Skeletal muscle tissue (tissue), 3 donors: ENCODE measurements at regions not wholly inside any gene's neighbourhood (a gene's known extent, or its start where the extent isn't known, plus 50 kb on each side); places are given as distances from the start of the nearest gene placed in this dataset.

ENCODE experiments used
- H3K27ac ChIP-seq: one replicate; pipeline ENCODE4 v1.7.0; 2013; ENCODE audit warnings: mild to moderate bottlenecking, low read depth, low read length, inconsistent platforms
- H3K27me3 ChIP-seq, 3 donors: one replicate each; pipeline ENCODE4 v1.7.0; 2013; ENCODE audit warnings: low read length in 3 of 3; ENCODE audit not compliant: control insufficient read depth in 3 of 3, insufficient read depth in 3 of 3
- H3K36me3 ChIP-seq, 3 donors: one replicate each; pipeline ENCODE4 v1.7.0; 2013; ENCODE audit warnings: low read length in 3 of 3; ENCODE audit not compliant: control insufficient read depth in 3 of 3, insufficient read depth in 3 of 3
- H3K4me1 ChIP-seq, 3 donors: one replicate each; pipeline ENCODE4 v1.7.0; 2013; ENCODE audit warnings: low read length in 3 of 3, mild to moderate bottlenecking in 3 of 3; ENCODE audit not compliant: control insufficient read depth in 3 of 3, insufficient read depth in 3 of 3
- H3K4me3 ChIP-seq, 3 donors: one replicate each; pipeline ENCODE4 v1.7.0; 2013; ENCODE audit warnings: low read length in 3 of 3
- H3K9ac ChIP-seq, 3 donors: one replicate each; pipeline ENCODE4 v1.7.0; 2013; ENCODE audit warnings: low read length in 3 of 3, mild to moderate bottlenecking in 3 of 3, moderate library complexity in 2 of 3, low read depth in 1 of 3
- H3K9me3 ChIP-seq, 3 donors: one replicate each; pipeline ENCODE4 v1.7.0; 2013; ENCODE audit warnings: low read length in 3 of 3; ENCODE audit not compliant: control insufficient read depth in 3 of 3
- donor health status: Osteomylitis.

- H3K4me1 ChIP-seq = peaks cover 64 to 78% (median 67%) of the 10 kb centered on the region in 3 donors
- peak overlapping the region; percentile 54 for H3K27ac ChIP-seq
- no peaks in the 10 kb centered on the region for H3K36me3 ChIP-seq
- no peaks in the 10 kb centered on the region for H3K27me3 ChIP-seq
- H3K9ac ChIP-seq = peak overlapping the region in 2 of 3 donors; percentile 19 to 46
- no peaks in the 10 kb centered on the region for H3K9me3 ChIP-seq
- peak overlapping the region in 1 of 3 donors; percentile 29 for H3K4me3 ChIP-seq
Measured at GRCh38 chr20:23159256-23159946, 73.3 kb upstream of the CD93 start.

GRCh38 chr20:23157734-23158133, 71.6 kb upstream of the CD93 start:
- no peaks in the 10 kb centered on the region for H3K9me3 ChIP-seq
- H3K4me3 ChIP-seq = no peak overlapping the region
- peaks cover 67 to 78% (median 71%) of the 10 kb centered on the region in 3 donors for H3K4me1 ChIP-seq
- no peaks in the 10 kb centered on the region for H3K27me3 ChIP-seq
- no peaks in the 10 kb centered on the region for H3K36me3 ChIP-seq
- no peak overlapping the region for H3K27ac ChIP-seq
- no peak overlapping the region for H3K9ac ChIP-seq

- no peak overlapping the region for H3K9ac ChIP-seq
- H3K36me3 ChIP-seq = no peaks in the 10 kb centered on the region
- H3K4me3 ChIP-seq = no peak overlapping the region
- H3K27me3 ChIP-seq = no peaks in the 10 kb centered on the region
- peaks cover 67 to 78% (median 71%) of the 10 kb centered on the region in 3 donors for H3K4me1 ChIP-seq
- no peaks in the 10 kb centered on the region for H3K9me3 ChIP-seq
- peak overlapping the region; percentile 64 for H3K27ac ChIP-seq
Measured at GRCh38 chr20:23156842-23157423, 70.8 kb upstream of the CD93 start.

GRCh38 chr20:23156170-23156841, 70.2 kb upstream of the CD93 start:
- peak overlapping the region; percentile 64 for H3K27ac ChIP-seq
- H3K4me1 ChIP-seq = peaks cover 67 to 78% (median 71%) of the 10 kb centered on the region in 3 donors

GRCh38 chr20:23155141-23155590, 69.0 kb upstream of the CD93 start:
- no peaks in the 10 kb centered on the region for H3K27me3 ChIP-seq
- H3K4me1 ChIP-seq = peaks cover 67 to 79% (median 75%) of the 10 kb centered on the region in 3 donors
- H3K36me3 ChIP-seq = no peaks in the 10 kb centered on the region
- H3K9me3 ChIP-seq = no peaks in the 10 kb centered on the region
- H3K4me3 ChIP-seq = no peak overlapping the region
- no peak overlapping the region for H3K27ac ChIP-seq
- H3K9ac ChIP-seq = no peak overlapping the region

More at GRCh38 chr20:23156170-23156841, 70.2 kb upstream of the CD93 start:
- no peaks in the 10 kb centered on the region for H3K27me3 ChIP-seq
- no peaks in the 10 kb centered on the region for H3K9me3 ChIP-seq
- H3K4me3 ChIP-seq = no peak overlapping the region
- no peaks in the 10 kb centered on the region for H3K36me3 ChIP-seq
- H3K9ac ChIP-seq = peak overlapping the region in 1 of 3 donors; percentile 26

GRCh38 chr20:23153696-23154341, 67.7 kb upstream of the CD93 start:
- Histone ChIP-seq H3K36me3 (peaks cover 0 to 3% (median 0%) of the 10 kb centered on the region in 3 donors), H3K9me3 (no peaks in the 10 kb centered on the region), H3K4me3 (no peak overlapping the region), H3K27ac (peak overlapping the region; percentile 97), H3K27me3 (no peaks in the 10 kb centered on the region), H3K9ac (peak overlapping the region in 1 of 3 donors; percentile 24), H3K4me1 (peaks cover 69 to 79% (median 77%) of the 10 kb centered on the region in 3 donors)

- peak overlapping the region; percentile 97 for H3K27ac ChIP-seq
- H3K9ac ChIP-seq = peak overlapping the region; percentile 5 to 66 (median 54)
- peak overlapping the region in 1 of 3 donors; percentile 11 for H3K4me3 ChIP-seq
- no peaks in the 10 kb centered on the region for H3K9me3 ChIP-seq
- peaks cover 75 to 79% (median 78%) of the 10 kb centered on the region in 3 donors for H3K4me1 ChIP-seq
- H3K27me3 ChIP-seq = no peaks in the 10 kb centered on the region
- H3K36me3 ChIP-seq = peaks cover 0 to 3% (median 0%) of the 10 kb centered on the region in 3 donors
Measured at GRCh38 chr20:23152902-23153301, 66.8 kb upstream of the CD93 start.

GRCh38 chr20:23152308-23152892, 66.3 kb upstream of the CD93 start:
- H3K9me3 ChIP-seq = no peaks in the 10 kb centered on the region
- no peaks in the 10 kb centered on the region for H3K27me3 ChIP-seq
- peak overlapping the region; percentile 76 to 92 (median 86) for H3K9ac ChIP-seq
- peak overlapping the region; percentile 97 for H3K27ac ChIP-seq
- H3K4me1 ChIP-seq = peaks cover 78 to 84% (median 80%) of the 10 kb centered on the region in 3 donors
- H3K36me3 ChIP-seq = peaks cover 0 to 3% (median 0%) of the 10 kb centered on the region in 3 donors
- H3K4me3 ChIP-seq = peak overlapping the region; percentile 11 to 52 (median 35)

GRCh38 chr20:23151885-23152284, 65.8 kb upstream of the CD93 start:
- Histone ChIP-seq H3K36me3 (peaks cover 0 to 3% (median 0%) of the 10 kb centered on the region in 3 donors), H3K4me1 (peaks cover 83 to 89% (median 83%) of the 10 kb centered on the region in 3 donors), H3K9me3 (no peaks in the 10 kb centered on the region), H3K27ac (peak overlapping the region; percentile 97), H3K27me3 (no peaks in the 10 kb centered on the region), H3K9ac (peak overlapping the region; percentile 76 to 92 (median 86)), H3K4me3 (peak overlapping the region in 1 of 3 donors; percentile 52)
